ENCODE measurements at regions not wholly inside any gene's neighbourhood (a gene's known extent, or its start where the extent isn't known, plus 50 kb on each side); places are given as distances from the start of the nearest gene placed in this dataset.

GRCh38 chr12:24389394-24389793 lies 439.9 kb upstream of the SOX5 start:
- H3K4me3 ChIP-seq (ENCODE audit: low read length), result no peak overlapping the region
- DNase-seq (ENCODE audit: low read depth), result no peak
- TF ChIP-seq, protein P1, sequence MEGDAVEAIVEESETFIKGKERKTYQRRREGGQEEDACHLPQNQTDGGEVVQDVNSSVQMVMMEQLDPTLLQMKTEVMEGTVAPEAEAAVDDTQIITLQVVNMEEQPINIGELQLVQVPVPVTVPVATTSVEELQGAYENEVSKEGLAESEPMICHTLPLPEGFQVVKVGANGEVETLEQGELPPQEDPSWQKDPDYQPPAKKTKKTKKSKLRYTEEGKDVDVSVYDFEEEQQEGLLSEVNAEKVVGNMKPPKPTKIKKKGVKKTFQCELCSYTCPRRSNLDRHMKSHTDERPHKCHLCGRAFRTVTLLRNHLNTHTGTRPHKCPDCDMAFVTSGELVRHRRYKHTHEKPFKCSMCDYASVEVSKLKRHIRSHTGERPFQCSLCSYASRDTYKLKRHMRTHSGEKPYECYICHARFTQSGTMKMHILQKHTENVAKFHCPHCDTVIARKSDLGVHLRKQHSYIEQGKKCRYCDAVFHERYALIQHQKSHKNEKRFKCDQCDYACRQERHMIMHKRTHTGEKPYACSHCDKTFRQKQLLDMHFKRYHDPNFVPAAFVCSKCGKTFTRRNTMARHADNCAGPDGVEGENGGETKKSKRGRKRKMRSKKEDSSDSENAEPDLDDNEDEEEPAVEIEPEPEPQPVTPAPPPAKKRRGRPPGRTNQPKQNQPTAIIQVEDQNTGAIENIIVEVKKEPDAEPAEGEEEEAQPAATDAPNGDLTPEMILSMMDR (conservative IDR thresholded peaks at IDR 0.05; ENCODE audit: low read length), result no peak

DNA sequence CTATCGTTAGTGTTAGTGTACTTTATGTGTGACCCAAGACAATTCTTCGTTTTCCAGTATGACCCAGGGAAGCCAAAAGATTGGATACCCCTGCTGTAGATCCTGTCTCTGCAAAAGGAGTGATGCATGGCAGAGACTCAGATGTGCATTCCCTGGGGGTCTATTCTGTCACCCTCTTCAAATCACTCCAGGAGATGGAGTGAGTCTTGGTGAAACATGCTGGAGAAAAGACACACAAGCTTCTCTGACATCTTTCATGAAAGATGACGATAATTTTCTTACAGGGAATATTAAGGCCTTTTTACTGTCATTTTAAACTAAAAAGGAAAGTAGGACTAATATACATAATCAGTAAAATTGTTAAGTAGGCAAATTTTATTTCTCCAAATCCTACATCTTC lies 437.9 kb upstream of the SOX5 start:
- TF ChIP-seq, protein P1 (conservative IDR thresholded peaks at IDR 0.05; ENCODE audit: low read length), result no peak

GRCh38 chr12:24386836-24387235 lies 437.4 kb upstream of the SOX5 start:
- no peak overlapping the region for H3K4me3 ChIP-seq (ENCODE audit: low read length)
- TF ChIP-seq, protein P1 (conservative IDR thresholded peaks at IDR 0.05; ENCODE audit: low read length), result no peak
- DNase-seq (ENCODE audit: low read depth), result no peak

More for the DNA sequence above, 437.9 kb upstream of the SOX5 start:
- no peak overlapping the region for H3K4me3 ChIP-seq (ENCODE audit: low read length)
- no peak for DNase-seq (ENCODE audit: low read depth)

DNA sequence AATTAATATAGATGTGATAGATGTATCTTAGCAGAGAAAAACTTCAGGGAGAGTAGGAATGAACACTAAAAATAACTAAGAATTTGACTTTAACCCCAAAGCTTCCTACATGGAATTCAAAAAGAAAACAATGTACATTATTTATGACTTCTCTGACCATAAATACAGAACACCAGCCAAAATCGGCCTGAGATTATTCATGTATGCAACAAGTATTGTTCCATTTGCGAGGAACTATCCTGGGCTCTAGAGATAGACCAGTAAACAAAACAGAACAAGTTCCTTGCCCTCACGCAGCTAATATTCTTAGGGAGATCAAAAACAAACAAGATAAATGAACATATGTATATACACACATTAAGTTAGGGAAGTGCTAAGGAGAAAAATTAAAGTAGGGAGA lies 432.3 kb upstream of the SOX5 start:
- no peak for DNase-seq (ENCODE audit: low read depth)
- TF ChIP-seq, protein P1 (conservative IDR thresholded peaks at IDR 0.05; ENCODE audit: low read length), result no peak
- no peak overlapping the region for H3K4me3 ChIP-seq (ENCODE audit: low read length)

DNA sequence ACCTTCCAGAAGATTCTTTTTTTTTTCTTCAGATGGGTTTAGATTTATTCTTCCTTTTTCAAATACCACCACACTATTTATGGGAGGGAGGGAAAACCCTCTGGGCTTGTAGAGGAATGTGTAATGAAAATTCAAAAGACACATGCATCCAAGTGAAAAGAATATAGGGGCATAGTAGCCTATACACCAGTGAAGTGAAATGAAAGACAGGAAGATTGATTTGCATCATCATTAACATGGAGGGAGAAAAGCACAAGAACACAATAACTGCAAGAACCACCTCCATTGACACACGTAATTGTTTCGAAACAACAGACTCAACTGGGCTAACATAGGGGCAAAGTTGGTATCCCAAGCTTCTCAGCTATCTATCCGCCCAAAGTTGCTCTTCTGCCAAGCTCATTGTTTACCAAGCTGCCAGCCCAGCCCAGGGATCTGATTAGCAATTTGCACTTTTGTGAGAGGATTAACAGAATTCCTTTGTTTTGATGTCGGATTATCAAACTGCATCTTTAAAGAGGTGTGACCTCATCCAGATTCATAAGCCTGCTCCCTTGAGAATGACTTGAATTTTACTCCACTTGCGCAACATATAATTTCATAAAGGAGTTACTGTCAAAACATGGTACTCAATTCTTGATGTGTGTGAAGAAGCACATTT lies 430.5 kb upstream of the SOX5 start:
- no peak for DNase-seq (ENCODE audit: low read depth)

GRCh38 chr12:24379433-24379832 lies 430.0 kb upstream of the SOX5 start:
- DNase-seq (ENCODE audit: low read depth), result no peak
- TF ChIP-seq, protein P1 (conservative IDR thresholded peaks at IDR 0.05; ENCODE audit: low read length), result no peak
- no peak overlapping the region for H3K4me3 ChIP-seq (ENCODE audit: low read length)

More for the DNA sequence above, 430.5 kb upstream of the SOX5 start:
- no peak overlapping the region for H3K4me3 ChIP-seq (ENCODE audit: low read length)
- TF ChIP-seq, protein P1 (conservative IDR thresholded peaks at IDR 0.05; ENCODE audit: low read length), result no peak

Measured in AG10803 (cell line).